Left lung (tissue), 4 donors: ENCODE measurements at regions not wholly inside any gene's neighbourhood (a gene's known extent, or its start where the extent isn't known, plus 50 kb on each side); places are given as distances from the start of the nearest gene placed in this dataset.
"Not testable (repeated sequence)": the region's sequence is repeated elsewhere in the genome, so short reads cannot be mapped to it uniquely, and the experiment has no call there.

Source experiments
- ATAC-seq: fragments of 200-7000 bp; cut with Tn5 transposase; one replicate; pipeline ENCODE4 v1.9.1; 2020; ENCODE audit warnings: moderate library complexity
- DNase-seq, 4 donors: peaks; one replicate each; pipeline ENCODE4 v3.0.0-alpha.2; 2013 to 2020
- H3K27ac ChIP-seq, 2 donors: fragments of 200-600 bp; sonication (generic) in 1 of 2; one replicate each; pipeline versions ENCODE4 v1.5.0 to v1.8.0; 2020 to 2021
- H3K27me3 ChIP-seq, 2 donors: fragments of 200-600 bp; sonication (generic) in 1 of 2; one replicate each; pipeline versions ENCODE4 v1.5.0 to v1.8.0; 2020 to 2021
- H3K36me3 ChIP-seq, 2 donors: fragments of 200-600 bp; sonication (generic) in 1 of 2; one replicate each; pipeline versions ENCODE4 v1.5.0 to v1.8.0; 2020 to 2021
- H3K4me1 ChIP-seq, 2 donors: fragments of 200-600 bp; one replicate each; pipeline ENCODE4 v1.8.0; 2021
- H3K4me3 ChIP-seq, 2 donors: fragments of 200-600 bp; sonication (generic) in 1 of 2; one replicate each; pipeline versions ENCODE4 v1.5.0 to v1.8.0; 2020 to 2021; ENCODE audit warnings: mild to moderate bottlenecking in 1 of 2
- H3K9me3 ChIP-seq, 2 donors: fragments of 200-600 bp; sonication (generic) in 1 of 2; one replicate each; pipeline versions ENCODE4 v1.5.0 to v1.8.0; 2020 to 2021
- intact Hi-C, 2 donors: fragments of 100-400 bp; cut with DNase I; formaldehyde crosslinking; loops; one replicate each; pipeline versions ENCODE4 v1.11.2 to v1.14.2; 2022
- TF ChIP-seq, protein P1 (sequence below), 2 donors: fragments of 200-600 bp; sonication (generic) in 1 of 2; IDR thresholded peaks; one replicate each; pipeline versions ENCODE4 v1.5.0 to v1.8.0; 2021; ENCODE audit warnings: antibody characterized with exemption in 2 of 2
- donor health status: DM: no; HTN: yes; CAD: no.
- donor health status: DM: no; HTN: no; CAD: no.

DNA sequence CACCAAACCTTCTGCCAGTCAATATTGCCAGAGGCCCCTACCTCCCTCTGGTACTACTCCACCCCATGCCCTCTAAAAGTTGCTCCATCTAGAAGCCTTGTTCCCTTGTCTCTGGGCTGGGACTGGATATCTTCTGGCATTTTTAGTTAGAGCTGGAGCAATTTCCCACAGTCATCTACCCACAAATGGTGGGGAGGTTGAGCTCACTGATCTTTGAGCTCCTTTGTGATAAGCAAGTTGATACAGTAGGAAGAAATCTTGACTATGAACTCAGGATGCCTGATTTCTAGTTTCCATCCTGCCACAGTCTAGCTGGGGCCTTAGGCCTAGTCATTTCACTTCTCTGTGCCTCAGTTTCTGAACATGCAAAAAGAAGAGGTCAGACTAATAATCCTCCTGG is 155.0 kb downstream of the MAIP1 start:
- no peak for DNase-seq
- Histone ChIP-seq H3K27me3 (no peaks in the 10 kb centered on the region), H3K4me3 (no peak overlapping the region), H3K4me1 (no peaks in the 10 kb centered on the region), H3K27ac (no peak overlapping the region), H3K9me3 (no peaks in the 10 kb centered on the region), H3K36me3 (no peaks in the 10 kb centered on the region)
- TF ChIP-seq, protein P1, sequence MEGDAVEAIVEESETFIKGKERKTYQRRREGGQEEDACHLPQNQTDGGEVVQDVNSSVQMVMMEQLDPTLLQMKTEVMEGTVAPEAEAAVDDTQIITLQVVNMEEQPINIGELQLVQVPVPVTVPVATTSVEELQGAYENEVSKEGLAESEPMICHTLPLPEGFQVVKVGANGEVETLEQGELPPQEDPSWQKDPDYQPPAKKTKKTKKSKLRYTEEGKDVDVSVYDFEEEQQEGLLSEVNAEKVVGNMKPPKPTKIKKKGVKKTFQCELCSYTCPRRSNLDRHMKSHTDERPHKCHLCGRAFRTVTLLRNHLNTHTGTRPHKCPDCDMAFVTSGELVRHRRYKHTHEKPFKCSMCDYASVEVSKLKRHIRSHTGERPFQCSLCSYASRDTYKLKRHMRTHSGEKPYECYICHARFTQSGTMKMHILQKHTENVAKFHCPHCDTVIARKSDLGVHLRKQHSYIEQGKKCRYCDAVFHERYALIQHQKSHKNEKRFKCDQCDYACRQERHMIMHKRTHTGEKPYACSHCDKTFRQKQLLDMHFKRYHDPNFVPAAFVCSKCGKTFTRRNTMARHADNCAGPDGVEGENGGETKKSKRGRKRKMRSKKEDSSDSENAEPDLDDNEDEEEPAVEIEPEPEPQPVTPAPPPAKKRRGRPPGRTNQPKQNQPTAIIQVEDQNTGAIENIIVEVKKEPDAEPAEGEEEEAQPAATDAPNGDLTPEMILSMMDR (IDR thresholded peaks at IDR 0.05) = no peak
- intact Hi-C loops = no loop called here
- no peak for ATAC-seq

DNA sequence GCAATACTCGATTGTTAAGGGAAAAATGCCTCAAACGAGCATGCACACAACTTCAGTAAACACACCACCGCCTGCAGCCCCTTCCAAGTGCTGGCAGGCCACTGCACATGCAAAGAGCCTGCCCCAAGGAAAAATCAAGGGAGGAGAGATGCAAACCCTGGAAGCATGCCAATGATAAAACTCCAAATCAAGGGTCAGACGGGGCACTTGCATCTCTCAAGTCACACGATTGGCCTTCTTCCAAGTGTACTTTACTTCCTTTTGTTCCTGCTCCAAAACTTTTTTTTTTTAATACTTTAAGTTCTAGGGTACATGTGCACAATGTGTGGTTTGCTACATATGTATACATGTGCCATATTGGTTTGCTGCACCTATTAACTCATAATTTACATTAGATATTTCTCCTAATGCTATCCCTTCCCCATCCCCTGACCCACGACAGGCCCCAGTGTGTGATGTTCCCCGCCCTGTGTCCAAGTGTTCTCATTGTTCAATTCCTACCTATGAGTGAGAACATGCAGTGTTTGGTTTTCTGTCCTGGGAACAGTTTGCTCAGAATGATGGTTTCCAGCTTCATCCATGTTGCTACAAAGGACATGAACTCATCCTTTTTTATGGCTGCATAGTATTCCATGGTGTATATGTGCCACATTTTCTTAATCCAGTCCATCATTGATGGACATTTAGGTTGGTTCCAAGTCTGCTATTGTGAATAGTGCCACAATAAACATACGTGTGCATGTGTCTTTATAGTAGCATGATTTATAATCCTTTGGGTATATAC is 157.8 kb downstream of the MAIP1 start:
- H3K36me3 ChIP-seq, H3K27me3 ChIP-seq, DNase-seq, H3K9me3 ChIP-seq, intact Hi-C loops, ATAC-seq, H3K4me1 ChIP-seq, H3K27ac ChIP-seq, H3K4me3 ChIP-seq: not testable (repeated sequence)

DNA sequence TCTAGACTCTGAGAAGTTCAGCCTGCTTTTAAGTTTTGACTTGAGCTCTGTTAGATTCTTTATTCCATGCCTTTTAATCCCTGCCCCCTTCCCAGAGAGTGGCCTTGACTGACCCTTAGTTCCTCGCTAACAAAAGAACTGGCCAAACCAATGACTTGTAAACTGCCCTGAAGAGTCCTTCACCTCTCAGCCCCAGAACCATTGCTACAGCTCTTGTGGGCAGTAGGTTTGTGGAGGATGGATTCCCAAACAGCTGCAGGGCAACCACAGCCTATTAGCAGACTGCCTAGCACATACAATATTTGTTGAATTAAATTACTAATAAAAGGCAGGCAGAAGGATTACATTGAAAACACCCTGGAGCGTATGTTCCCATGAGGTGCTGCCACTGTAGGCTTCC is 163.9 kb downstream of the MAIP1 start:
- Histone ChIP-seq H3K36me3 (no peaks in the 10 kb centered on the region), H3K4me1 (no peaks in the 10 kb centered on the region), H3K9me3 (no peaks in the 10 kb centered on the region), H3K27me3 (no peaks in the 10 kb centered on the region), H3K27ac (no peak overlapping the region), H3K4me3 (no peak overlapping the region)
- intact Hi-C loops = no loop called here
- DNase-seq (no peak), ATAC-seq (no peak)
- TF ChIP-seq, protein P1 (IDR thresholded peaks at IDR 0.05) = no peak

DNA sequence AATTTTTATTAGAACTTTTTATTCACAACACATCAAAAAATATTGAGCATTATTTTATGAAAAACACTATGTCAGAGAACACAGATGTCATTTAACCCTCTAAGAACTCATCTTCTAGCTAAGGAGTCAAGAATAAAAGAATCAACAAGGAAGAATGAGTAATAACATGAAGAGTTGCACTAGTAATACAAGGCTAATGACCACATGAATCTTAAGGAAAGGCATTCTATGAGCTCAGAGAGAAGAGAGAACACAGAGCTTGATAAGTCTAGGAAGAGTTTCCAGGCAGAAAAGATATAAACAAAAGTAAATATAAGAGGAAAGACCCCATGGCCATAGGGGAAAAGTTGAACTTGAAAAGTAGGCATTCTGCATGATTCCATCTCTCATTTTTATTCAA is 166.5 kb downstream of the MAIP1 start:
- Histone ChIP-seq H3K4me1 (no peaks in the 10 kb centered on the region), H3K27me3 (no peaks in the 10 kb centered on the region), H3K36me3 (no peaks in the 10 kb centered on the region), H3K9me3 (no peaks in the 10 kb centered on the region), H3K27ac (no peak overlapping the region), H3K4me3 (no peak overlapping the region)
- DNase-seq (no peak), ATAC-seq (no peak)
- intact Hi-C loops = no loop called here
- TF ChIP-seq, protein P1 (IDR thresholded peaks at IDR 0.05) = no peak

DNA sequence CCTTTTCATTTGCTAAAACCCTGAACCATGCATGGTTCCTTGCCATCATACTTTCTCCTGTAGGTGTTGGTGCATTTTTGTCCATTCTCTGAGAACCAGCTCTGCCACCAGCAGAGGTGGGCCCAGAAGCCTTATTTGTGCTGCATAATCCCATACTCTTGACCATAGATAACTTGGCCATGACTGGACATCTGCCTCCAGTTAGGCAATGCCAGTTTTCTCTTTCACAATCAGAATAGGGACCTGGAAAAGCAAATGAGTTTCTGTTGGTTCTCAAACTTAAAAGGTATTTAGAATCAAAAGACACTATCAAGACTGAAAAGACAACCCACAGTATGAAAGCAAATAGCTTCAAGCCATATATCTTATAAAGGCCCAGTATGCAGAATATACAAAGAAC is 167.3 kb downstream of the MAIP1 start:
- no peak for ATAC-seq
- H3K9me3 ChIP-seq = no peaks in the 10 kb centered on the region
- H3K36me3 ChIP-seq = no peaks in the 10 kb centered on the region
- H3K27me3 ChIP-seq = no peaks in the 10 kb centered on the region
- DNase-seq = no peak
- H3K4me3 ChIP-seq = no peak overlapping the region
- intact Hi-C loops = no loop called here
- no peak overlapping the region for H3K27ac ChIP-seq
- TF ChIP-seq, protein P1 (IDR thresholded peaks at IDR 0.05) = no peak
- no peaks in the 10 kb centered on the region for H3K4me1 ChIP-seq

DNA sequence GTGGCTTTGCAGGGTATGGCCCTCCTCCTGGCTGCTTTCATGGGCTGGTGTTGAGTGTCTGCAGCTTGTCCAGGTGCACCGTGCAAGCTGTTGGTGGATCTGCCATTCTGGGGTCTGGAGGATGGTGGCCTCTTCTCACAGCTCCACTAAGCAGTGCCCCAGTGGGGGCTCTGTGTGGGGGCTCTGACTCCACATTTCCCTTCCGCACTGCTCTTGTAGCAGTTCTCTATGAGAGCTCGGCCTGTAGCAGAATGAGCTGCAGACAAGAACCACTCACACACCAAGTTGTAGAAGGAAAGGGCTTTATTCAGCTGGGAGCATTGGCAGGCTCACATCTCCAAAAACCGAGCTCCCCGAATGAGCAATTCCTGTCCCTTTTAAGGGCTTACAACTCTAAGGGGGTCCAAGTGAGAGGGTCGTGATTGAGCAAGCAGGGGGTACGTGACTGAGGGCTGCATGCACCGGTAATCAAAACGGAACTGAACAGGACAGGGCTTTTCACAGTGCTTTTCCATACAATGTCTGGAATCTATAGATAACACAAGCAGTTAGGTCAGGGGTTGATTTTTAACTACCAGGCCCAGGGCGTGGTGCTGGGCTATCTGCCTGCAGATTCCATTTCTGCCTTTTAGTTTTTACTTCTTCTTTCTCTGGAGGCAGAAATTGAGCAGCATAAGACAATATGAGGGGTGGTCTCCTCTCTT is 169.4 kb downstream of the MAIP1 start:
- H3K9me3 ChIP-seq, DNase-seq, H3K27me3 ChIP-seq, ATAC-seq, H3K27ac ChIP-seq, H3K36me3 ChIP-seq, H3K4me1 ChIP-seq, intact Hi-C loops, H3K4me3 ChIP-seq: not testable (repeated sequence)
